ENCODE measurements at regions not wholly inside any gene's neighbourhood (a gene's known extent, or its start where the extent isn't known, plus 50 kb on each side); places are given as distances from the start of the nearest gene placed in this dataset.

DNA sequence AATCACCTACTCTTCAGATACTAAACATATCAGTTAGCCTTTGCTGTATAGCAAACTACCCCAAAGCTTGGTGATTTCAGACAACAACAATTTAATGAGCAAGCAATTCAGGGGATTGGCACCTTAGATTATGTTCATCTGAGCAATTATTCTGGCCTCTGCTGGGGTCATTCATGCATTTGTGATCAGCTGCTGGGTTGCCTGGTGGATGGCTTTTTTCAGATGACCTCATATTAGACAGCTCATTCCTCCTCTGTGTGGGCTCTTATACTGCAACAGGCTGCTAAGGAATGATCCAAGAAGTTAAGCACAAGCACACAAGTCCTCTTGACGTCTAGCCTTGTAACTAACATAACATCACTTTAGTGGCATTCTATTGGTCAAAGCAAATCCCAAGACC is 153.0 kb upstream of the PPP1R2C start:
- no peaks in the 10 kb centered on the region for H3K27me3 Mint-ChIP-seq (ENCODE audit: low read depth)
- H3K4me3 Mint-ChIP-seq (ENCODE audit: unreplicated experiment), result no peak overlapping the region
- peaks cover 8% of the 10 kb centered on the region for H3K9me3 Mint-ChIP-seq (ENCODE audit: low read depth)
- DNase-seq (ENCODE audit: low spot score), result no peak
- TF ChIP-seq, protein P1, sequence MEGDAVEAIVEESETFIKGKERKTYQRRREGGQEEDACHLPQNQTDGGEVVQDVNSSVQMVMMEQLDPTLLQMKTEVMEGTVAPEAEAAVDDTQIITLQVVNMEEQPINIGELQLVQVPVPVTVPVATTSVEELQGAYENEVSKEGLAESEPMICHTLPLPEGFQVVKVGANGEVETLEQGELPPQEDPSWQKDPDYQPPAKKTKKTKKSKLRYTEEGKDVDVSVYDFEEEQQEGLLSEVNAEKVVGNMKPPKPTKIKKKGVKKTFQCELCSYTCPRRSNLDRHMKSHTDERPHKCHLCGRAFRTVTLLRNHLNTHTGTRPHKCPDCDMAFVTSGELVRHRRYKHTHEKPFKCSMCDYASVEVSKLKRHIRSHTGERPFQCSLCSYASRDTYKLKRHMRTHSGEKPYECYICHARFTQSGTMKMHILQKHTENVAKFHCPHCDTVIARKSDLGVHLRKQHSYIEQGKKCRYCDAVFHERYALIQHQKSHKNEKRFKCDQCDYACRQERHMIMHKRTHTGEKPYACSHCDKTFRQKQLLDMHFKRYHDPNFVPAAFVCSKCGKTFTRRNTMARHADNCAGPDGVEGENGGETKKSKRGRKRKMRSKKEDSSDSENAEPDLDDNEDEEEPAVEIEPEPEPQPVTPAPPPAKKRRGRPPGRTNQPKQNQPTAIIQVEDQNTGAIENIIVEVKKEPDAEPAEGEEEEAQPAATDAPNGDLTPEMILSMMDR (IDR thresholded peaks at IDR 0.05), result no peak
- no peaks in the 10 kb centered on the region for H3K36me3 Mint-ChIP-seq (ENCODE audit: low read depth)
- no peaks in the 10 kb centered on the region for H3K4me1 Mint-ChIP-seq (ENCODE audit: low read depth)
- H3K27ac Mint-ChIP-seq (ENCODE audit: unreplicated experiment), result no peak overlapping the region

DNA sequence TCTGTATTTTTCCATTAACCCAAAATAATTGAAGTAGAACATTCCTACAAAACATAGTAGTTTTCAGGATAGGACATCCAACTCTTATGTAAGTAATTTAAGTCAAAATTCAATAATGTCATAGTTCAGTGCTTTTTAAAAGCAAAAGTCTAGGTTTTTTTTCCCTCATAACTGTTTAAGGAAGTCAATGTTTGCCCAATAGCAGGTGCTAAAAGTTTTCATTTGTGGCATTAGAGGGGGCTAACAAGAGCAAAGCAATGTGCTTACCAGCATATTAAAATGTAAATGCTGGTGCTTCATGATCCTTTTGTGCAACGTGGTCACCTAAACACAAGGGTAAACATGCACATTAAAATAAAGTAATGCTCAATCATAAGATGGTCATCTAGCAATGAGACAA is 155.2 kb upstream of the PPP1R2C start:
- Mint-ChIP-seq H3K27me3 (ENCODE audit: low read depth) (no peaks in the 10 kb centered on the region), H3K4me3 (ENCODE audit: unreplicated experiment) (no peak overlapping the region), H3K36me3 (ENCODE audit: low read depth) (no peaks in the 10 kb centered on the region)

DNA sequence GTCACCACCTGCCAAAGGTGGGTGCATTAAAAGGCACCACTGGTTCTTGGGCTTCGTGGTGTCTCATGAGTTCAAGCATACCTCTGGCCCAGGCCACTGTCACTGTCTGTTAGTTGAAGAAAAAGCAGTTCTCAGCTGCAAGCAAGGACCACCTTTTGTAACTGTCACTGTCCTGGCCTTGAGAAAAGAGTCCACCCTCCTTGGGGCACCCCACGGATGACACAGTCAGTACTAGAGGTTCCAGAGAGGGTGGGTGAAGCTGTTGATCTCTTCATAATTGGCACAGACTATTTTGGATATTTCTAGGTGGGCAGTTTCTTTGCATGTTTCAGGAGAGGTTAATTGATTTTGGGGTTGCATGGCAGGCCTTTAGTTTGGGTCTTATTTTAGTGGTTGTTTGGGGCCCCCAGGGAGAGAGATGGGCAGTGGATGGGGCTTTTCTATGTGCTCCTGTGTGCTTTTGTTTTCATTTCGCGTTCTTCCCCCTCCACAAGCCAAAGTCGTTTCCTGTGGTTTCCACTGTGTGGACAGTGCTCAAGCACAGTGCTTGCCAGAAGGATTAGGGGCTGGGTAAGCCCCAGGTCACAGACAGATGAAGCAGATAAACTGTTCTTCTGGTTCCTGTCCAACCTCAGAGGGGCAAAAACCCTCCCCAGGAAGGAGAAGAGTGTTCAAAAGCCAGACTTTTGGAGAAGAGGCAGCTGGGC is 156.2 kb upstream of the PPP1R2C start:
- H3K27ac Mint-ChIP-seq (ENCODE audit: unreplicated experiment), result no peak overlapping the region
- no peaks in the 10 kb centered on the region for H3K36me3 Mint-ChIP-seq (ENCODE audit: low read depth)
- no peaks in the 10 kb centered on the region for H3K4me1 Mint-ChIP-seq (ENCODE audit: low read depth)
- no peak for DNase-seq (ENCODE audit: low spot score)
- no peak overlapping the region for H3K4me3 Mint-ChIP-seq (ENCODE audit: unreplicated experiment)
- no peaks in the 10 kb centered on the region for H3K27me3 Mint-ChIP-seq (ENCODE audit: low read depth)
- TF ChIP-seq, protein P1 (IDR thresholded peaks at IDR 0.05), result no peak
- peaks cover 17% of the 10 kb centered on the region for H3K9me3 Mint-ChIP-seq (ENCODE audit: low read depth)

More for the DNA sequence above, 155.2 kb upstream of the PPP1R2C start:
- peaks cover 10% of the 10 kb centered on the region for H3K9me3 Mint-ChIP-seq (ENCODE audit: low read depth)
- no peaks in the 10 kb centered on the region for H3K4me1 Mint-ChIP-seq (ENCODE audit: low read depth)
- no peak overlapping the region for H3K27ac Mint-ChIP-seq (ENCODE audit: unreplicated experiment)
- TF ChIP-seq, protein P1 (IDR thresholded peaks at IDR 0.05), result no peak
- no peak for DNase-seq (ENCODE audit: low spot score)

DNA sequence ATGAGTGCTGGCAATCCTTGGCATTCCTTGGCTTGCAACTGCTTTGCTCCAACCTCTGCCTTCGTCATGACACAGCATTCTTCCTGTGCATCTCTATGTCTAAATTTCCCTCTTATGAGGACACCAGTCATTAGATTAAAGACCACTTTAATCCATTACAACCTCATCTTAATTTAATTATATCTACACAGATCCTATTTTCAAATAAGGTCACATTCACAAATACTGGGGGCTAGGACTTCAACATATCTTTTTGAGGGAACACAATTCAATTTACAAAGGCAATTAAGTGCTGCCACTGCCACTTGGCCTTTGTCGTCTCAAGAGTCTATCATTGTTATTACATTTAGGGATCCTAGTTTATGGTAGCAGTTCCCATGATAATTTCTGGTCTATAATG is 163.7 kb upstream of the PPP1R2C start:
- no peak overlapping the region for H3K4me3 Mint-ChIP-seq (ENCODE audit: unreplicated experiment)
- no peak for DNase-seq (ENCODE audit: low spot score)
- no peak overlapping the region for H3K27ac Mint-ChIP-seq (ENCODE audit: unreplicated experiment)
- H3K27me3 Mint-ChIP-seq (ENCODE audit: low read depth), result no peaks in the 10 kb centered on the region
- TF ChIP-seq, protein P1 (IDR thresholded peaks at IDR 0.05), result no peak
- H3K36me3 Mint-ChIP-seq (ENCODE audit: low read depth), result no peaks in the 10 kb centered on the region
- H3K4me1 Mint-ChIP-seq (ENCODE audit: low read depth), result no peaks in the 10 kb centered on the region
- peaks cover 18% of the 10 kb centered on the region for H3K9me3 Mint-ChIP-seq (ENCODE audit: low read depth)

DNA sequence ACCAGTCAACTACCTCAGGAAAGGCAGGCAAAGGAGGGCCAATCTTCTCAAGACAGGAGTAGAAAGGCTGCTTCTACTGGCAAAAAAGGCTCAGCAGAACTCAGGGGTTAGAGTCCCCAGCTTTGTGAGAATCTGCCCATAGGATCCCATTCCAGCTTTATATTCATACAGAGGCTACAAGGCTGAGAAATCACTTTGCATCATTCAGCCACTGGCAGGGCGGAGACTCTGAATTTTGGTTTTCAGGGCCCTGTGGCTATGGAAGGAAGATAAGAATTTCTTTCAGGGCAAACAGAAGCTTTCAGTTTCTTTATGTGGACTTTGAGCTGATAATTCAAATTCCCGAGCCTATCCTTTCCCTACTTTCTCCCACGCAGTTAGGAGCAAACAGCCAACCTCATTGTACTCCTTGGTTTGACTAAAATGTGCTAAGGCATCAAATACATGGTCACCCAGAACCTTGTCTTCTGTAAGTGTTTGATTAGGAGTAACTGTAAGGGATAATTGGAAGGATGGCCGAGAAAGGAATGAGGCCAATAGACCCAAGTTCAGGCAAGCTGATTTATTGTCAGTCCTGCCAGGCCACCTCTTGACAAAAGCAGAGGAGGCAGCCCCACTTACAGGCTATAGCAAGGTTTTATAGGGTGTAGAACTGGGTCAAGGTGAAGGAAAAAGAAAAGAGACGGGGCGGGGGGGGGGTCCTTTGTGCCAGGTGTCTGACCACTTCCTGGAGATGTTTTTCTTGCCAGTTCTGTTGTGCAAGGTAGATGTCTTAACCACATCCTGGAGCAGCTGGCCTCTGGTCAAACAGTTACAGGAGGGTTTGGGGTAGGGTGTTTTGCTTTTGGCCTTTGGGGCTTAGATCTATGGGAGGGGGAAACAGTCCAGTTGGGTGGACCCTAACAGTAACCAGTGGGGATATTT is 165.3 kb upstream of the PPP1R2C start:
- peaks cover 15% of the 10 kb centered on the region for H3K9me3 Mint-ChIP-seq (ENCODE audit: low read depth)
- TF ChIP-seq, protein P1 (IDR thresholded peaks at IDR 0.05), result no peak
- H3K27me3 Mint-ChIP-seq (ENCODE audit: low read depth), result no peaks in the 10 kb centered on the region
- H3K36me3 Mint-ChIP-seq (ENCODE audit: low read depth), result no peaks in the 10 kb centered on the region
- H3K4me1 Mint-ChIP-seq (ENCODE audit: low read depth), result no peaks in the 10 kb centered on the region
- H3K27ac Mint-ChIP-seq (ENCODE audit: unreplicated experiment), result no peak overlapping the region
- no peak overlapping the region for H3K4me3 Mint-ChIP-seq (ENCODE audit: unreplicated experiment)
- no peak for DNase-seq (ENCODE audit: low spot score)

Measured in chondrocyte (in vitro differentiated cells).